Colonic mucosa (tissue), 4 donors: ENCODE measurements at regions not wholly inside any gene's neighbourhood (a gene's known extent, or its start where the extent isn't known, plus 50 kb on each side); places are given as distances from the start of the nearest gene placed in this dataset.

Experiments used
- DNase-seq: peaks from one replicate; pipeline ENCODE4 v3.0.0-alpha.2; 2020
- H3K27ac ChIP-seq: fragments of 200-600 bp; one replicate; pipeline ENCODE4 v1.8.0; 2021
- H3K27me3 ChIP-seq: fragments of 200-600 bp; one replicate; pipeline ENCODE4 v1.8.0; 2021
- H3K36me3 ChIP-seq: fragments of 200-600 bp; one replicate; pipeline ENCODE4 v1.8.0; 2021
- H3K4me1 ChIP-seq: fragments of 200-600 bp; one replicate; pipeline ENCODE4 v1.8.0; 2021; ENCODE audit warnings: mild to moderate bottlenecking
- H3K4me3 ChIP-seq: fragments of 200-600 bp; one replicate; pipeline ENCODE4 v1.8.0; 2021
- H3K9ac ChIP-seq, 2 donors: one replicate each; pipeline ENCODE4 v1.7.0; 2013; ENCODE audit warnings: control low read depth in 2 of 2, low read depth in 2 of 2, low read length in 2 of 2
- H3K9me3 ChIP-seq: fragments of 200-600 bp; one replicate; pipeline ENCODE4 v1.8.0; 2021
- CTCF ChIP-seq: fragments of 200-600 bp; IDR thresholded peaks from one replicate; pipeline ENCODE4 v1.8.0; 2022; ENCODE audit warnings: antibody characterized with exemption, mild to moderate bottlenecking
- intact Hi-C: fragments of 100-400 bp; cut with DNase I; formaldehyde crosslinking; loops from one replicate; pipeline ENCODE4 v1.14.1; 2022
- donor health status: healthy.
- donor health status: DM: no; HTN: no; CAD: no.
- donor health status: DM: no; HTN: no; CAD: no.

- no peak overlapping the region for H3K4me3 ChIP-seq
- no peaks in the 10 kb centered on the region for H3K27me3 ChIP-seq
- H3K9ac ChIP-seq = no peak overlapping the region
- no peak overlapping the region for H3K27ac ChIP-seq
- no peak for TF ChIP-seq CTCF
- intact Hi-C loops = no loop called here
- H3K4me1 ChIP-seq = no peaks in the 10 kb centered on the region
- DNase-seq = no peak
- no peaks in the 10 kb centered on the region for H3K9me3 ChIP-seq
- H3K36me3 ChIP-seq = no peaks in the 10 kb centered on the region
Observed at GRCh38 chr21:39057121-39057520, 126.1 kb downstream of the PSMG1 start.

- H3K27ac ChIP-seq = no peak overlapping the region
Observed at GRCh38 chr21:39056636-39057035, 126.6 kb downstream of the PSMG1 start.

GRCh38 chr21:39055167-39055767, 128.0 kb downstream of the PSMG1 start:
- TF ChIP-seq CTCF = no peak
- no peaks in the 10 kb centered on the region for H3K9me3 ChIP-seq
- no peak overlapping the region for H3K27ac ChIP-seq
- no peaks in the 10 kb centered on the region for H3K36me3 ChIP-seq
- H3K27me3 ChIP-seq = no peaks in the 10 kb centered on the region
- DNase-seq = no peak
- H3K9ac ChIP-seq = no peak overlapping the region
- H3K4me3 ChIP-seq = no peak overlapping the region
- no peaks in the 10 kb centered on the region for H3K4me1 ChIP-seq
- intact Hi-C loops = no loop called here

More at GRCh38 chr21:39056636-39057035, 126.6 kb downstream of the PSMG1 start:
- Histone ChIP-seq H3K9me3 (no peaks in the 10 kb centered on the region), H3K4me1 (no peaks in the 10 kb centered on the region), H3K36me3 (no peaks in the 10 kb centered on the region), H3K4me3 (no peak overlapping the region), H3K27me3 (no peaks in the 10 kb centered on the region), H3K9ac (no peak overlapping the region)
- intact Hi-C loops = no loop called here
- no peak for TF ChIP-seq CTCF
- DNase-seq = no peak

- intact Hi-C loops = no loop called here
- no peak for DNase-seq
- no peaks in the 10 kb centered on the region for H3K4me1 ChIP-seq
- no peaks in the 10 kb centered on the region for H3K27me3 ChIP-seq
- H3K36me3 ChIP-seq = no peaks in the 10 kb centered on the region
- no peak for TF ChIP-seq CTCF
- no peak overlapping the region for H3K9ac ChIP-seq
- H3K27ac ChIP-seq = no peak overlapping the region
- no peak overlapping the region for H3K4me3 ChIP-seq
- H3K9me3 ChIP-seq = no peaks in the 10 kb centered on the region
Observed at GRCh38 chr21:39054066-39054465, 129.2 kb downstream of the PSMG1 start.

- no peak overlapping the region for H3K9ac ChIP-seq
- intact Hi-C loops = no loop called here
- H3K36me3 ChIP-seq = no peaks in the 10 kb centered on the region
- no peaks in the 10 kb centered on the region for H3K9me3 ChIP-seq
- H3K27ac ChIP-seq = no peak overlapping the region
- no peaks in the 10 kb centered on the region for H3K27me3 ChIP-seq
- no peak for DNase-seq
- TF ChIP-seq CTCF = no peak
- H3K4me1 ChIP-seq = no peaks in the 10 kb centered on the region
- H3K4me3 ChIP-seq = no peak overlapping the region
Observed at GRCh38 chr21:39053126-39053525, 130.1 kb downstream of the PSMG1 start.
